Anterior cingulate cortex (tissue), 58 donors: ENCODE measurements at regions not wholly inside any gene's neighbourhood (a gene's known extent, or its start where the extent isn't known, plus 50 kb on each side); places are given as distances from the start of the nearest gene placed in this dataset.
A peak's percentile ranks its signal among the peaks of the same experiment; 100 is the strongest.
"Not testable (repeated sequence)": the region's sequence is repeated elsewhere in the genome, so short reads cannot be mapped to it uniquely, and the experiment has no call there.

Experiments used
- DNase-seq, 58 donors: peaks; one replicate each; lab custom pipeline; 2025; lab: John Stamatoyannopoulos, UW

- DNase-seq: peak in 47 of 58 donors; percentile 1 to 71 (median 26)
Measured at GRCh38 chr3:632571-633170, 436.1 kb downstream of the CHL1 start.

GRCh38 chr3:634511-634910 is 437.9 kb downstream of the CHL1 start:
- no peak for DNase-seq

- no peak for DNase-seq
Measured at GRCh38 chr3:635393-635792, 438.8 kb downstream of the CHL1 start.

- DNase-seq: no peak
Measured at GRCh38 chr3:643376-643775, 446.8 kb downstream of the CHL1 start.

GRCh38 chr3:655824-656223 is 437.0 kb upstream of the CNTN6 start:
- DNase-seq: no peak

GRCh38 chr3:661356-661755 is 431.5 kb upstream of the CNTN6 start:
- DNase-seq: no peak

GRCh38 chr3:674116-674515 is 418.7 kb upstream of the CNTN6 start:
- peak in 2 of 58 donors; percentile 2 to 4 for DNase-seq

- DNase-seq: no peak
Measured at GRCh38 chr3:675846-676245, 417.0 kb upstream of the CNTN6 start.

- no peak for DNase-seq
Measured at GRCh38 chr3:683770-684169, 409.1 kb upstream of the CNTN6 start.

- no peak for DNase-seq
Measured at GRCh38 chr3:690770-691169, 402.1 kb upstream of the CNTN6 start.

- DNase-seq: no peak
Measured at GRCh38 chr3:700514-700913, 392.3 kb upstream of the CNTN6 start.

- peak in 1 of 58 donors; percentile 30 for DNase-seq
Measured at GRCh38 chr3:707041-707440, 385.8 kb upstream of the CNTN6 start.

GRCh38 chr3:713006-713621 is 379.7 kb upstream of the CNTN6 start:
- no peak for DNase-seq

- no peak for DNase-seq
Measured at GRCh38 chr3:713947-714620, 378.7 kb upstream of the CNTN6 start.

- DNase-seq: no peak
Measured at GRCh38 chr3:721086-721485, 371.7 kb upstream of the CNTN6 start.

GRCh38 chr3:732326-732928 is 360.4 kb upstream of the CNTN6 start:
- no peak for DNase-seq

- no peak for DNase-seq
Measured at GRCh38 chr3:733313-733712, 359.5 kb upstream of the CNTN6 start.

GRCh38 chr3:757711-758110 is 335.1 kb upstream of the CNTN6 start:
- no peak for DNase-seq

- DNase-seq: peak in 1 of 58 donors; percentile 0
Measured at GRCh38 chr3:759106-759505, 333.7 kb upstream of the CNTN6 start.

GRCh38 chr3:773433-773832 is 319.4 kb upstream of the CNTN6 start:
- not testable (repeated sequence) for DNase-seq

- DNase-seq: no peak
Measured at GRCh38 chr3:775178-775880, 317.5 kb upstream of the CNTN6 start.
